BLaER1 (cell line): ENCODE measurements at regions not wholly inside any gene's neighbourhood (a gene's known extent, or its start where the extent isn't known, plus 50 kb on each side); places are given as distances from the start of the nearest gene placed in this dataset.
"Not testable (repeated sequence)": the region's sequence is repeated elsewhere in the genome, so short reads cannot be mapped to it uniquely, and the experiment has no call there.

Source experiments
- H3K27ac ChIP-seq: shearing (Covaris generic); formaldehyde crosslinking; 2 replicates; pipeline ENCODE4 v1.8.1; 2022
- H3K27me3 ChIP-seq: shearing (Covaris generic); formaldehyde crosslinking; 2 replicates; pipeline ENCODE4 v1.8.1; 2022
- H3K36me3 ChIP-seq: shearing (Covaris generic); formaldehyde crosslinking; 2 replicates; pipeline ENCODE4 v1.8.1; 2022
- H3K4me1 ChIP-seq: shearing (Covaris generic); formaldehyde crosslinking; 2 replicates; pipeline ENCODE4 v1.8.1; 2022
- H3K4me2 ChIP-seq: shearing (Covaris generic); formaldehyde crosslinking; 2 replicates; pipeline ENCODE4 v1.8.1; 2022
- H3K4me3 ChIP-seq: shearing (Covaris generic); formaldehyde crosslinking; 2 replicates; pipeline ENCODE4 v1.8.1; 2022
- H3K9ac ChIP-seq: shearing (Covaris generic); formaldehyde crosslinking; 2 replicates; pipeline ENCODE4 v1.8.1; 2022
- H3K9me3 ChIP-seq: shearing (Covaris generic); formaldehyde crosslinking; 2 replicates; pipeline ENCODE4 v1.8.1; 2022
- H4K20me1 ChIP-seq: shearing (Covaris generic); formaldehyde crosslinking; 2 replicates; pipeline ENCODE4 v1.8.1; 2022
- Cebpa-rat ChIP-seq: shearing (Covaris generic); IDR thresholded peaks from 2 replicates; pipeline ENCODE4 v1.8.1; 2022

GRCh38 chr4:71216316-71216959 is 122.4 kb upstream of the SLC4A4 start:
- Histone ChIP-seq H3K9me3 (no peaks in the 10 kb centered on the region), H3K36me3 (no peaks in the 10 kb centered on the region), H3K4me2 (no peak overlapping the region), H4K20me1 (no peaks in the 10 kb centered on the region), H3K27ac (no peak overlapping the region), H3K4me1 (no peaks in the 10 kb centered on the region), H3K4me3 (no peak overlapping the region), H3K9ac (no peak overlapping the region), H3K27me3 (no peaks in the 10 kb centered on the region)
- TF ChIP-seq Cebpa-rat, result no peak

DNA sequence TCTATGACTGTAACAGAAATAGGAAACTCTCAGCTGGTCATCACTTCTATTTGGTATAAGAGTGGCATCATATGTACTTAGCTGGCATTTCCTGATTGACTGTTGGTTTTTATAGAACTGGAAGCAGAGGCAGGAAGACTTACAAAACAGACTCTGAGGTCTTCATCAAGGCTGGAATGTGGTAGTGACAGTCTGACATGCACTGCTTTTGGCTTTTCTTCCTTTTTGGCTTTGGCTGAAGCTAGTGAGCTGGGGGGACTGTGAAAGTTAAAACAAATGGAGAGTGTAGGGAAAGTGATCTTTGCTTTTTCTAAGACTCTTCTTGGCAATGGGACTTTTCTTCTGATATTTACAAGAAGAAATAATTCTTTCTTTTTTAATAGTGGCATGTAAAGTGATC is 121.1 kb upstream of the SLC4A4 start:
- TF ChIP-seq Cebpa-rat, result no peak
- Histone ChIP-seq H3K4me2 (no peak overlapping the region), H3K4me3 (no peak overlapping the region), H3K4me1 (no peaks in the 10 kb centered on the region), H3K9me3 (no peaks in the 10 kb centered on the region), H3K36me3 (no peaks in the 10 kb centered on the region), H3K27me3 (no peaks in the 10 kb centered on the region), H4K20me1 (no peaks in the 10 kb centered on the region), H3K9ac (no peak overlapping the region), H3K27ac (no peak overlapping the region)

- H3K36me3 ChIP-seq, H3K4me3 ChIP-seq, H3K4me2 ChIP-seq, H4K20me1 ChIP-seq, H3K9me3 ChIP-seq, H3K4me1 ChIP-seq, H3K27ac ChIP-seq, H3K9ac ChIP-seq, H3K27me3 ChIP-seq: not testable (repeated sequence)
Measured at GRCh38 chr4:71220848-71221247, 118.0 kb upstream of the SLC4A4 start.

GRCh38 chr4:71221510-71222466 is 117.0 kb upstream of the SLC4A4 start:
- Histone ChIP-seq H3K27ac (no peak overlapping the region), H3K9ac (no peak overlapping the region), H3K4me3 (no peak overlapping the region), H3K4me1 (no peaks in the 10 kb centered on the region), H3K36me3 (no peaks in the 10 kb centered on the region), H4K20me1 (no peaks in the 10 kb centered on the region), H3K27me3 (no peaks in the 10 kb centered on the region), H3K4me2 (no peak overlapping the region), H3K9me3 (no peaks in the 10 kb centered on the region)
- no peak for TF ChIP-seq Cebpa-rat

- Histone ChIP-seq H3K4me1 (no peaks in the 10 kb centered on the region), H3K9ac (no peak overlapping the region), H3K4me3 (no peak overlapping the region), H3K27ac (no peak overlapping the region), H3K36me3 (no peaks in the 10 kb centered on the region), H4K20me1 (no peaks in the 10 kb centered on the region), H3K4me2 (no peak overlapping the region), H3K9me3 (no peaks in the 10 kb centered on the region), H3K27me3 (no peaks in the 10 kb centered on the region)
- no peak for TF ChIP-seq Cebpa-rat
Measured at GRCh38 chr4:71222661-71223060, 116.2 kb upstream of the SLC4A4 start.

DNA sequence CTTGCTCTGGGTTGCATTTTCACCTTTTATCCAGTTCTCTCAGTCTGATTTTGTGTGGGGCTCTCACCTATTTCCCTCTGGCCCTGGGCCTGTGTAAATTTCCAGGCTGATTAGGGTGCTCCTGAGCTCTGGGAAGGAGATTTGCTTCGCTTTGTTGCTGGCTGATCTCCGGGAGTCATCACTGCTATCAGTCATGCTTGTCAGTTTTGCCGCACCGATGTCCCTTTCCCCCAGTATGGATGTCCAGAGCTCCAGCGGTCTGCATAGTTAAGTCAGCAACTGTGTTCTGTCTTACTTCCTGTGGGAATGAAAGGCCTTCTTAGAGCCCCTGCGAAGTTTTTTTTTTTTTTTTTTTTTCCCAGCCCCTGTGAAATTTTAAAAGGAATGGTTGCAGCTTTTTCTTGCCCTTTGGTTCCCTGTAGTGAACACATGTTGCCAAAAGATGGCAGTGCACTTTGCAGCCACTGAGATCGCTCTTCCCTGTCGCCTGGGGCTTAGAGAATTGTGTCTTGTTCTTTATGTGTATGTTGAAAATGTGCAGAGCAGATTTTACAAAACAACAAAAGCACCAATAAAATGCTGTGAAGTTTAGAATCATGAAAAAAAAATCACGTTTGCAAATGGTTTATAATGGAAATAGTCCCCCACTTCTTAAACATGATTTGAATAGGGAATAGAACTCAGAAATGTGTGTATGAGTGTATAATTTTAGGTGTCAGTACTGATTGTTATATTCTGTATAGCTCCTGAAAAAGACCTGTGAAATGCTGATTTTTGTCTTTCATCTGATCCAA is 109.1 kb upstream of the SLC4A4 start:
- Histone ChIP-seq H3K36me3 (no peaks in the 10 kb centered on the region), H3K27ac (no peak overlapping the region), H3K4me1 (no peaks in the 10 kb centered on the region), H3K4me3 (no peak overlapping the region), H3K9me3 (no peaks in the 10 kb centered on the region), H3K27me3 (no peaks in the 10 kb centered on the region), H3K4me2 (no peak overlapping the region), H3K9ac (no peak overlapping the region), H4K20me1 (no peaks in the 10 kb centered on the region)
- TF ChIP-seq Cebpa-rat, result no peak

GRCh38 chr4:71230271-71231128 is 108.3 kb upstream of the SLC4A4 start:
- H3K9me3 ChIP-seq, result no peaks in the 10 kb centered on the region
- no peak overlapping the region for H3K27ac ChIP-seq
- H3K36me3 ChIP-seq, result no peaks in the 10 kb centered on the region
- no peaks in the 10 kb centered on the region for H3K27me3 ChIP-seq
- no peaks in the 10 kb centered on the region for H4K20me1 ChIP-seq
- no peaks in the 10 kb centered on the region for H3K4me1 ChIP-seq
- no peak overlapping the region for H3K4me3 ChIP-seq
- no peak for TF ChIP-seq Cebpa-rat
- H3K9ac ChIP-seq, result no peak overlapping the region
- no peak overlapping the region for H3K4me2 ChIP-seq

- Histone ChIP-seq H3K4me1 (no peaks in the 10 kb centered on the region), H3K27me3 (no peaks in the 10 kb centered on the region), H3K4me3 (no peak overlapping the region), H3K27ac (no peak overlapping the region), H3K36me3 (no peaks in the 10 kb centered on the region), H3K9ac (no peak overlapping the region), H4K20me1 (no peaks in the 10 kb centered on the region), H3K9me3 (no peaks in the 10 kb centered on the region), H3K4me2 (no peak overlapping the region)
- TF ChIP-seq Cebpa-rat, result no peak
Measured at GRCh38 chr4:71231129-71232055, 107.4 kb upstream of the SLC4A4 start.
